Neural cell (in vitro differentiated cells): ENCODE measurements at regions not wholly inside any gene's neighbourhood (a gene's known extent, or its start where the extent isn't known, plus 50 kb on each side); places are given as distances from the start of the nearest gene placed in this dataset.

Experiments
- H2AFZ ChIP-seq: fragments of 200-600, 300-800 bp; sonication (generic), shearing (Covaris generic); 2 replicates; pipeline ENCODE4 v1.6.0; 2014; ENCODE audit warnings: low read depth, mild to moderate bottlenecking, antibody characterized with exemption, low read length, moderate library complexity
- H3F3A ChIP-seq: fragments of 200-600 bp; shearing (Covaris generic); 2 replicates; pipeline ENCODE4 v1.6.1; 2016; ENCODE audit warnings: mild to moderate bottlenecking, moderate library complexity, mixed read lengths, antibody characterized with exemption, low read length; ENCODE audit not compliant: insufficient read depth, poor library complexity, severe bottlenecking
- H3K27ac ChIP-seq: fragments of 200-600, 300-800 bp; sonication (generic), shearing (Covaris generic); 2 replicates; pipeline ENCODE4 v1.5.1; 2014; ENCODE audit warnings: mild to moderate bottlenecking, low read length, moderate library complexity
- H3K27me3 ChIP-seq: fragments of 300-800, 200-600 bp; sonication (generic), shearing (Covaris generic); 2 replicates; pipeline ENCODE4 v1.6.0; 2014; ENCODE audit warnings: mild to moderate bottlenecking, low read depth, low read length, moderate library complexity; ENCODE audit not compliant: insufficient read depth
- H3K36me3 ChIP-seq: fragments of 300-800, 200-600 bp; sonication (generic), shearing (Covaris generic); 2 replicates; pipeline ENCODE4 v1.5.1; 2014; ENCODE audit warnings: mild to moderate bottlenecking, antibody characterized with exemption, low read length, moderate library complexity; ENCODE audit not compliant: insufficient read depth
- H3K4me2 ChIP-seq: fragments of 300-800, 200-600 bp; sonication (generic), shearing (Covaris generic); 2 replicates; pipeline ENCODE4 v1.6.0; 2014; ENCODE audit warnings: mild to moderate bottlenecking, low read length
- H3K4me3 ChIP-seq: fragments of 300-800, 200-600 bp; sonication (generic), shearing (Covaris generic); 2 replicates; pipeline ENCODE4 v1.5.1; 2014; ENCODE audit warnings: mild to moderate bottlenecking, low read length, moderate library complexity
- H3K79me2 ChIP-seq: fragments of 200-600 bp; shearing (Covaris generic); replicated peaks from 2 replicates; pipeline ENCODE4 v1.6.0; 2014; ENCODE audit warnings: mild to moderate bottlenecking, low read length, moderate library complexity; ENCODE audit not compliant: insufficient read depth
- H3K9ac ChIP-seq: fragments of 300-800, 200-600 bp; sonication (generic), shearing (Covaris generic); 2 replicates; pipeline ENCODE4 v1.6.1; 2016; ENCODE audit warnings: mild to moderate bottlenecking, low read length, mixed read lengths
- H3K9me2 ChIP-seq: fragments of 200-600 bp; shearing (Covaris generic); 2 replicates; pipeline ENCODE4 v1.6.1; 2016; ENCODE audit warnings: mild to moderate bottlenecking, low read length, mixed read lengths; ENCODE audit not compliant: insufficient read depth
- H3K9me3 ChIP-seq: fragments of 200-600, 300-800 bp; sonication (generic), shearing (Covaris generic); 2 replicates; pipeline ENCODE4 v1.6.1; 2016; ENCODE audit warnings: mild to moderate bottlenecking, mixed run types, low read length, moderate library complexity, mixed read lengths
- H4K20me1 ChIP-seq: fragments of 200-600 bp; shearing (Covaris generic); 2 replicates; pipeline ENCODE4 v1.6.1; 2016; ENCODE audit warnings: mild to moderate bottlenecking, mixed run types; ENCODE audit not compliant: insufficient read depth
- CTCF ChIP-seq: fragments of 450-650 bp; IDR thresholded peaks from 2 replicates; pipeline ENCODE4 v1.5.1; 2014; ENCODE audit warnings: antibody characterized with exemption, mild to moderate bottlenecking, moderate library complexity; ENCODE audit not compliant: poor library complexity, severe bottlenecking
- EP300 ChIP-seq: fragments of 450-650 bp; conservative IDR thresholded peaks from 2 replicates; pipeline ENCODE4 v1.6.1; 2014; ENCODE audit warnings: antibody characterized with exemption, mild to moderate bottlenecking, moderate library complexity; ENCODE audit not compliant: poor library complexity, severe bottlenecking
- EZH2 ChIP-seq: fragments of 200-600, 300-800 bp; shearing (Covaris generic), sonication (generic); IDR thresholded peaks from 2 replicates; pipeline ENCODE4 v1.6.1; 2014; ENCODE audit warnings: antibody characterized with exemption, low read length, borderline replicate concordance, mild to moderate bottlenecking; ENCODE audit not compliant: insufficient read depth, poor library complexity, severe bottlenecking
- MXI1 ChIP-seq: fragments of 450-650 bp; conservative IDR thresholded peaks from 2 replicates; pipeline ENCODE4 v1.6.1; 2014; ENCODE audit warnings: antibody characterized with exemption, mild to moderate bottlenecking; ENCODE audit not compliant: poor library complexity, severe bottlenecking
- POLR2AphosphoS5 ChIP-seq: IDR thresholded peaks from 2 replicates; pipeline ENCODE4 v1.6.1; 2012
- RAD21 ChIP-seq: fragments of 450-650 bp; conservative IDR thresholded peaks from 2 replicates; pipeline ENCODE4 v1.6.1; 2014; ENCODE audit warnings: antibody characterized with exemption, mild to moderate bottlenecking, moderate library complexity
- REST ChIP-seq: IDR thresholded peaks from 2 replicates; pipeline ENCODE4 v1.6.1; 2012; ENCODE audit warnings: borderline replicate concordance
- SMC3 ChIP-seq: fragments of 450-650 bp; conservative IDR thresholded peaks from 2 replicates; pipeline ENCODE4 v1.6.1; 2014; ENCODE audit warnings: antibody characterized with exemption, mild to moderate bottlenecking, moderate library complexity; ENCODE audit not compliant: poor library complexity
- TAF1 ChIP-seq: IDR thresholded peaks from 2 replicates; pipeline ENCODE4 v1.6.1; 2012; ENCODE audit warnings: low read depth

- H3K79me2 ChIP-seq: no peaks in the 10 kb centered on the region
- H3K27me3 ChIP-seq: no peaks in the 10 kb centered on the region
- H3K4me3 ChIP-seq: no peak overlapping the region
- H2AFZ ChIP-seq: no peak overlapping the region
- no peak overlapping the region for H3K9ac ChIP-seq
- H3K36me3 ChIP-seq: no peaks in the 10 kb centered on the region
- H3K9me2 ChIP-seq: no peaks in the 10 kb centered on the region
- no peak overlapping the region for H3K27ac ChIP-seq
- no peaks in the 10 kb centered on the region for H4K20me1 ChIP-seq
- no peak overlapping the region for H3K4me2 ChIP-seq
- no peaks in the 10 kb centered on the region for H3K9me3 ChIP-seq
- TF ChIP-seq TAF1 (no peak), POLR2AphosphoS5 (no peak)
- no peaks in the 10 kb centered on the region for H3F3A ChIP-seq
These were observed 112.5 kb downstream of the EIF4E start for GRCh38 chr4:98816386-98816785.

GRCh38 chr4:98804403-98804802 lies 124.5 kb downstream of the EIF4E start:
- no peaks in the 10 kb centered on the region for H3K9me3 ChIP-seq
- H3K9ac ChIP-seq: no peak overlapping the region
- TF ChIP-seq TAF1 (no peak), EP300 (no peak), POLR2AphosphoS5 (no peak), MXI1 (no peak), SMC3 (no peak), EZH2 (no peak), CTCF (no peak), RAD21 (no peak), REST (no peak)
- no peaks in the 10 kb centered on the region for H3K27me3 ChIP-seq
- H3K27ac ChIP-seq: no peak overlapping the region
- no peaks in the 10 kb centered on the region for H3F3A ChIP-seq
- H3K79me2 ChIP-seq: no peaks in the 10 kb centered on the region
- H3K4me2 ChIP-seq: no peak overlapping the region
- H3K36me3 ChIP-seq: no peaks in the 10 kb centered on the region
- H3K9me2 ChIP-seq: no peaks in the 10 kb centered on the region
- no peak overlapping the region for H3K4me3 ChIP-seq
- H2AFZ ChIP-seq: no peak overlapping the region
- H4K20me1 ChIP-seq: no peaks in the 10 kb centered on the region

GRCh38 chr4:98803251-98803650 lies 125.7 kb downstream of the EIF4E start:
- H3K27me3 ChIP-seq: no peaks in the 10 kb centered on the region
- H2AFZ ChIP-seq: no peak overlapping the region
- H3K79me2 ChIP-seq: no peaks in the 10 kb centered on the region
- H3K4me2 ChIP-seq: no peak overlapping the region
- H3F3A ChIP-seq: no peaks in the 10 kb centered on the region
- H3K4me3 ChIP-seq: no peak overlapping the region
- H3K27ac ChIP-seq: no peak overlapping the region
- H3K9me3 ChIP-seq: no peaks in the 10 kb centered on the region
- H3K9ac ChIP-seq: no peak overlapping the region
- no peaks in the 10 kb centered on the region for H3K9me2 ChIP-seq
- TF ChIP-seq REST: no peak
- no peak for TF ChIP-seq POLR2AphosphoS5
- TF ChIP-seq MXI1: no peak
- no peak for TF ChIP-seq TAF1
- no peak for TF ChIP-seq CTCF
- TF ChIP-seq EZH2: no peak
- H4K20me1 ChIP-seq: no peaks in the 10 kb centered on the region
- H3K36me3 ChIP-seq: no peaks in the 10 kb centered on the region
